Neural crest cell (in vitro differentiated cells): ENCODE measurements at regions not wholly inside any gene's neighbourhood (a gene's known extent, or its start where the extent isn't known, plus 50 kb on each side); places are given as distances from the start of the nearest gene placed in this dataset.

Experiments used
- DNase-seq: peaks from one replicate; pipeline ENCODE4 v3.0.0; 2021; ENCODE audit warnings: low read depth, mixed read lengths, low spot score
- H3K27ac Mint-ChIP-seq: one replicate; pipeline ENCODE4 v1.8.0; 2021; ENCODE audit warnings: mild to moderate bottlenecking, mixed read lengths; ENCODE audit not compliant: unreplicated experiment
- H3K27me3 Mint-ChIP-seq: 2 replicates; pipeline ENCODE4 v1.8.0; 2021; ENCODE audit warnings: low read depth, mild to moderate bottlenecking, mixed read lengths
- H3K36me3 Mint-ChIP-seq: 2 replicates; pipeline ENCODE4 v1.8.0; 2021; ENCODE audit warnings: low read depth, mild to moderate bottlenecking, mixed read lengths
- H3K4me1 Mint-ChIP-seq: 2 replicates; pipeline ENCODE4 v1.8.0; 2021; ENCODE audit warnings: mixed read lengths
- H3K4me3 Mint-ChIP-seq: one replicate; pipeline ENCODE4 v1.8.0; 2021; ENCODE audit warnings: mild to moderate bottlenecking, mixed read lengths
- H3K9me3 Mint-ChIP-seq: 2 replicates; pipeline ENCODE4 v1.8.0; 2021; ENCODE audit warnings: mixed read lengths
- TF ChIP-seq, protein P1 (sequence below): fragments of 200-600 bp; sonication (generic); conservative IDR thresholded peaks from 2 replicates; pipeline ENCODE4 v1.5.0; 2021; ENCODE audit warnings: antibody characterized with exemption, mild to moderate bottlenecking

DNA sequence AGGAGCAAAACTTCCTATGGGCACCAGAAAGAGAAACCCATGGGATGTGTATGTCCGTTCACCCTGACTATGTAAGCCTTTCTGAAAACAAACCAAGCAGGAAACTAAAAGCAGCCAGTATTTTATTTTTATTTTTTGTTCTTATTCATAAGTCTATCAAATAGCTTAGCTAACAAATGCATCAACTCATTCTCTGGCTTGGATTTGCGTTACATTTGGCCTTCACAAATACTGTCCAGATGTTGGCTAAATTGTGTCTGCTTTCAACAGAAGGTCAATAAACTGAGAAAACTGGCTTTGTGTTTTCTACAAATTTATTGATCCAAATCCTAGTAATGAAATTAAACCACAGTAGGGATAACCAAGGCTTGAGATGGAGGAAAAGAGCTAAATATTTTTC is 379.0 kb downstream of the NOVA1 start:
- Mint-ChIP-seq H3K9me3 (peaks cover 6% of the 10 kb centered on the region), H3K27me3 (no peaks in the 10 kb centered on the region), H3K36me3 (no peaks in the 10 kb centered on the region), H3K27ac (no peak overlapping the region), H3K4me1 (peaks cover 12% of the 10 kb centered on the region), H3K4me3 (no peak overlapping the region)
- no peak for DNase-seq
- TF ChIP-seq, protein P1, sequence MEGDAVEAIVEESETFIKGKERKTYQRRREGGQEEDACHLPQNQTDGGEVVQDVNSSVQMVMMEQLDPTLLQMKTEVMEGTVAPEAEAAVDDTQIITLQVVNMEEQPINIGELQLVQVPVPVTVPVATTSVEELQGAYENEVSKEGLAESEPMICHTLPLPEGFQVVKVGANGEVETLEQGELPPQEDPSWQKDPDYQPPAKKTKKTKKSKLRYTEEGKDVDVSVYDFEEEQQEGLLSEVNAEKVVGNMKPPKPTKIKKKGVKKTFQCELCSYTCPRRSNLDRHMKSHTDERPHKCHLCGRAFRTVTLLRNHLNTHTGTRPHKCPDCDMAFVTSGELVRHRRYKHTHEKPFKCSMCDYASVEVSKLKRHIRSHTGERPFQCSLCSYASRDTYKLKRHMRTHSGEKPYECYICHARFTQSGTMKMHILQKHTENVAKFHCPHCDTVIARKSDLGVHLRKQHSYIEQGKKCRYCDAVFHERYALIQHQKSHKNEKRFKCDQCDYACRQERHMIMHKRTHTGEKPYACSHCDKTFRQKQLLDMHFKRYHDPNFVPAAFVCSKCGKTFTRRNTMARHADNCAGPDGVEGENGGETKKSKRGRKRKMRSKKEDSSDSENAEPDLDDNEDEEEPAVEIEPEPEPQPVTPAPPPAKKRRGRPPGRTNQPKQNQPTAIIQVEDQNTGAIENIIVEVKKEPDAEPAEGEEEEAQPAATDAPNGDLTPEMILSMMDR: no peak

DNA sequence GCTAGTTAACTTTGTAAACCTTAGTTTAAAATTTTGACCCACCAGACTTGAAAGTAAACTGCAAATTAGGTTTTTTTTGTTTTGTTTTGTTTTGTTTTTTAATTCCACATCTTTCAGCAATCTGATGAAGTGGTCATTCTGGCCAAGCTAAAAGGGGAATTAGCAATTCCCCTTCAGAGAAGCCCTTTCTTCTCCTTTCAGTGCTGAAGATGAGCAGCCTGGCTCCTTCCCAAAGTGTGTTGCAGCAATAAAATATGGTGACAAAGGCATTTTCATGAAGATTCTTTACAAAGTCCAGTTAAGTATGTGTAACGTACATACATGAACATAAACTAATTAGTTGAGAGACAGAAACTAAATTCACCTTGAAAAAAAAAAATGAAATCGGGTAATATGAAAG is 380.1 kb downstream of the NOVA1 start:
- H3K4me3 Mint-ChIP-seq: no peak overlapping the region
- H3K27me3 Mint-ChIP-seq: no peaks in the 10 kb centered on the region
- no peaks in the 10 kb centered on the region for H3K36me3 Mint-ChIP-seq
- peaks cover 12% of the 10 kb centered on the region for H3K4me1 Mint-ChIP-seq
- TF ChIP-seq, protein P1: no peak
- no peak for DNase-seq
- H3K9me3 Mint-ChIP-seq: peaks cover 6% of the 10 kb centered on the region
- H3K27ac Mint-ChIP-seq: peak overlapping the region; percentile 62

DNA sequence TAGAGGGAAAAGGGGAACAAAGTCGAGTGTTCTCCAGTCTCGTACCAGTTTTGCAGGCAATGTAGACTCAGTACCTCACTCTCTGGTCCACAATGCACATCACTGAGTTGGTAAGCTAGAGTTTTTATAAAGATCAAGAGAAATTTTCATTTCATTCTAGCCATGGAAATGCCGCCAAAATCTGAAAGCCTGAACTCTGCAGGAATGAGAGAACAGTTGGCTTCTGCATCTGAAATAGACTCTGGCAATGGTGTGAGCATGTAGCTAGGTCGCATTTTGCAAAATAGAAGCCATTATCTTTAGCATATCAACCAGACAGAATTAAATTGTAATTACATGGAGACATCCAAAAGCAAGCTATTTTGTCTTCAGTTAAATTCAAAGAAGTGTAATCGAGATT is 381.0 kb downstream of the NOVA1 start:
- no peak for DNase-seq
- Mint-ChIP-seq H3K4me1 (peaks cover 12% of the 10 kb centered on the region), H3K27ac (no peak overlapping the region), H3K36me3 (no peaks in the 10 kb centered on the region), H3K4me3 (no peak overlapping the region), H3K9me3 (peaks cover 6% of the 10 kb centered on the region), H3K27me3 (no peaks in the 10 kb centered on the region)
- TF ChIP-seq, protein P1: no peak

DNA sequence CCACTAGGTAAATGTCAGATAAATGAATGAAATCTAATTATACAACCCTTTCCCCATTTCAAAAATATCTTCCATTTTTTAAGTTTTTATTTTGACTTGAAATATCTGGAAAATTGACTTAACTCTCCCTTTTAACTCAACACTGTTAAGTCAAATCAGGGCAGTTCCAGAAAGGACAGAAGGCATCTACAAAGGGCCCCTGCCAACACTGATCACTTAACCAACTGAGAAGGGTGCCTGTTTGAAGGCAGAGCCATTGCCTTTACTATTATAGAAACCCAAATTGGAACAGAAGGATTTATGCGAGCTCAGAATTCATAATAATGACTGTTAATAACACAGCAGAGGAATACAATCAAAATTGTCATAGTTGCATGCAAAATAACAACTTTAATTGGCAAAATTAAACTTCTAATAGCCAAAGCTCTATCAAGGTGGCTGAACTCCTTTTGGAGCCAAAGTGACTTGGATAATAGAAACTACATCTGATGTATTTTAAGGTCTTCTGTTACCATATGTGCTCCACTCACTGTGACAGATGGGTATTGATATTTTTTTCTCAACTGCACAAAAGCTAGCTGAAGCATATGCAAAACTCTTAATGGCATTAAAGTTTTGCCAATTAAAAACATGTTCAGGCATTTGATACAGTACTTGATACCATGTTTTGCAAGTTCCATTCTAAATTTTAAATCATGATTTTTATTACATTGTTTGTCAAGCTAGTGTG is 383.8 kb downstream of the NOVA1 start:
- Mint-ChIP-seq H3K36me3 (no peaks in the 10 kb centered on the region), H3K27ac (no peak overlapping the region), H3K4me1 (peaks cover 16% of the 10 kb centered on the region), H3K9me3 (no peaks in the 10 kb centered on the region), H3K4me3 (no peak overlapping the region), H3K27me3 (no peaks in the 10 kb centered on the region)
- TF ChIP-seq, protein P1: no peak
- no peak for DNase-seq

DNA sequence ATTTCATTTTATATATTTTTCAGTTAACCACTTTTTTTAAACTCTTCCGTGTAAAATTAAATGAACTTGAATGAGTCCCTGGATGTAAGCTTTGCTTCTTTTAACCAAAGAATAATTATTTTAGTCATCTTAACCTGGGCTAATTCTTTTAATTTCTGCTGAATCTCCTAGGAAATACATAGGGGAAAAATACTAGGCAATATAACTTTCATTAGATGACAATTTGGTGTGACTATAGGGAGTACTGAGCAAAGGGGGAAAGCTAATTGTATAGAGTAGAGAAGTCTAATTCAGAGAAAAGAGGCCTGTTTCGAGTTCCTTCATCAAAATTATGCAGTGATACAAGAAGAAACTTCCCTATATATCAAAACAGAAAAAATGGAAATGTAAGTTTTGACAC is 388.1 kb downstream of the NOVA1 start:
- Mint-ChIP-seq H3K27me3 (peaks cover 8% of the 10 kb centered on the region), H3K27ac (no peak overlapping the region), H3K36me3 (no peaks in the 10 kb centered on the region), H3K9me3 (no peaks in the 10 kb centered on the region), H3K4me3 (no peak overlapping the region), H3K4me1 (peaks cover 20% of the 10 kb centered on the region)
- TF ChIP-seq, protein P1: no peak
- DNase-seq: no peak
